GM18505 (cell line): ENCODE measurements at regions not wholly inside any gene's neighbourhood (a gene's known extent, or its start where the extent isn't known, plus 50 kb on each side); places are given as distances from the start of the nearest gene placed in this dataset.
"Not testable (repeated sequence)": the region's sequence is repeated elsewhere in the genome, so short reads cannot be mapped to it uniquely, and the experiment has no call there.

Experiments
- ATAC-seq: cut with Tn5 transposase; IDR thresholded peaks from one replicate; pipeline ENCODE4 v1.9.1; 2021; ENCODE audit not compliant: unreplicated experiment
- POLR2A ChIP-seq: IDR thresholded peaks from 4 replicates; pipeline ENCODE4 v1.6.1; 2011; ENCODE audit warnings: borderline replicate concordance; ENCODE audit not compliant: insufficient read depth, insufficient read length; ENCODE audit errors: extremely low read depth

GRCh38 chr10:3323865-3324498, 151.4 kb upstream of the PITRM1 start:
- no peak for TF ChIP-seq POLR2A
- no peak for ATAC-seq

- ATAC-seq = no peak
- TF ChIP-seq POLR2A = no peak
Measured at GRCh38 chr10:3321123-3321522, 148.5 kb upstream of the PITRM1 start.

- no peak for TF ChIP-seq POLR2A
- no peak for ATAC-seq
Measured at GRCh38 chr10:3319811-3320226, 147.2 kb upstream of the PITRM1 start.

GRCh38 chr10:3318480-3318807, 145.9 kb upstream of the PITRM1 start:
- not testable (repeated sequence) for ATAC-seq

GRCh38 chr10:3317553-3318479, 145.2 kb upstream of the PITRM1 start:
- not testable (repeated sequence) for ATAC-seq

- not testable (repeated sequence) for ATAC-seq
Measured at GRCh38 chr10:3314445-3315085, 142.0 kb upstream of the PITRM1 start.

- ATAC-seq = not testable (repeated sequence)
Measured at GRCh38 chr10:3313784-3314444, 141.3 kb upstream of the PITRM1 start.

- no peak for ATAC-seq
- no peak for TF ChIP-seq POLR2A
Measured at GRCh38 chr10:3312403-3312940, 139.9 kb upstream of the PITRM1 start.

GRCh38 chr10:3310016-3310784, 137.6 kb upstream of the PITRM1 start:
- ATAC-seq = no peak
- TF ChIP-seq POLR2A = no peak

- TF ChIP-seq POLR2A = no peak
- no peak for ATAC-seq
Measured at GRCh38 chr10:3306050-3306449, 133.5 kb upstream of the PITRM1 start.

GRCh38 chr10:3295582-3296151, 123.1 kb upstream of the PITRM1 start:
- TF ChIP-seq POLR2A = no peak
- ATAC-seq = no peak

GRCh38 chr10:3294919-3295581, 122.5 kb upstream of the PITRM1 start:
- no peak for ATAC-seq
- TF ChIP-seq POLR2A = no peak
